ENCODE measurements at regions not wholly inside any gene's neighbourhood (a gene's known extent, or its start where the extent isn't known, plus 50 kb on each side); places are given as distances from the start of the nearest gene placed in this dataset.

- peaks cover 10 to 15% of the 10 kb centered on the region in 2 donors for H3K4me1 ChIP-seq (ENCODE audit: control insufficient read depth in 1 of 2, insufficient read depth in 2 of 2, low read length in 2 of 2)
- H3K9me3 ChIP-seq (replicated peaks in 1 of 2; ENCODE audit: control insufficient read depth in 1 of 2, insufficient read depth in 1 of 2, low read length in 2 of 2) = peaks cover 0 to 5% of the 10 kb centered on the region in 2 donors
- TF ChIP-seq CTCF (IDR thresholded peaks at IDR 0.05) = no peak
- intact Hi-C loops (cut with micrococcal nuclease) = no loop called here
- Mint-ChIP-seq H3K27ac (peak overlapping the region in 2 of 7 donors; percentile 66 to 78), H3K4me1 (peaks cover 25% of the 10 kb centered on the region), H3K4me3 (peak overlapping the region in 1 of 2 donors; percentile 48), H3K9me3 (peaks cover 0 to 10% (median 8%) of the 10 kb centered on the region in 7 donors), H3K27me3 (ENCODE audit: low read depth in 3 of 3) (peaks cover 11 to 24% (median 14%) of the 10 kb centered on the region in 3 donors), H3K36me3 (peaks cover 0 to 7% of the 10 kb centered on the region in 2 donors)
- no peak overlapping the region for H2AFZ ChIP-seq (ENCODE audit: insufficient read depth, low read depth, low read length, poor library complexity, severe bottlenecking)
- no peak overlapping the region for H3K9ac ChIP-seq (ENCODE audit: insufficient read depth, low read length, poor library complexity, severe bottlenecking)
- no CpG with 5 or more reads among the region's 4 CpGs for WGBS (ENCODE audit: insufficient coverage)
- DNase-seq = no peak
- no peak overlapping the region for H3K4me2 ChIP-seq (replicated peaks; ENCODE audit: extremely low read depth, low read length, poor library complexity, severe bottlenecking)
- peaks cover 0 to 5% of the 10 kb centered on the region in 2 donors for H3K27me3 ChIP-seq (ENCODE audit: control insufficient read depth in 2 of 2, insufficient read depth in 2 of 2, low read length in 2 of 2)
- H4K20me1 ChIP-seq (ENCODE audit: insufficient read depth, low read length) = no peaks in the 10 kb centered on the region
- H3K79me2 ChIP-seq (ENCODE audit: insufficient read depth, low read length) = no peaks in the 10 kb centered on the region
- H3K36me3 ChIP-seq (replicated peaks in 1 of 2; ENCODE audit: control insufficient read depth in 1 of 2, insufficient read depth in 2 of 2, low read length in 2 of 2) = no peaks in the 10 kb centered on the region
- no peak overlapping the region for H3K4me3 ChIP-seq (replicated peaks in 1 of 3; ENCODE audit: low read depth in 2 of 3, low read length in 3 of 3)
- no peak overlapping the region for H3K27ac ChIP-seq (ENCODE audit: low read depth in 1 of 2, low read length in 2 of 2)
Observed at GRCh38 chr11:115700496-115700895, 196.3 kb upstream of the CADM1 start.

- peaks cover 0 to 5% of the 10 kb centered on the region in 2 donors for H3K27me3 ChIP-seq (ENCODE audit: control insufficient read depth in 2 of 2, insufficient read depth in 2 of 2, low read length in 2 of 2)
- no peak overlapping the region for H3K27ac Mint-ChIP-seq
- H3K4me2 ChIP-seq (replicated peaks; ENCODE audit: extremely low read depth, low read length, poor library complexity, severe bottlenecking) = no peak overlapping the region
- H3K4me3 ChIP-seq (replicated peaks in 1 of 3; ENCODE audit: low read depth in 2 of 3, low read length in 3 of 3) = no peak overlapping the region
- H3K9ac ChIP-seq (ENCODE audit: insufficient read depth, low read length, poor library complexity, severe bottlenecking) = no peak overlapping the region
- intact Hi-C loops (cut with micrococcal nuclease) = no loop called here
- no peaks in the 10 kb centered on the region for H3K36me3 ChIP-seq (replicated peaks in 1 of 2; ENCODE audit: control insufficient read depth in 1 of 2, insufficient read depth in 2 of 2, low read length in 2 of 2)
- H3K27ac ChIP-seq (ENCODE audit: low read depth in 1 of 2, low read length in 2 of 2) = no peak overlapping the region
- peaks cover 2 to 8% of the 10 kb centered on the region in 2 donors for H3K4me1 ChIP-seq (ENCODE audit: control insufficient read depth in 1 of 2, insufficient read depth in 2 of 2, low read length in 2 of 2)
- H3K4me1 Mint-ChIP-seq = peaks cover 21% of the 10 kb centered on the region
- peaks cover 11 to 24% (median 14%) of the 10 kb centered on the region in 3 donors for H3K27me3 Mint-ChIP-seq (ENCODE audit: low read depth in 3 of 3)
- 50% methylated on average over 2 of the region's 3 CpGs for WGBS (ENCODE audit: insufficient coverage)
- TF ChIP-seq CTCF (IDR thresholded peaks at IDR 0.05) = no peak
- no peak for DNase-seq
- peaks cover 0 to 4% of the 10 kb centered on the region in 2 donors for H3K36me3 Mint-ChIP-seq
- H3K9me3 ChIP-seq (replicated peaks in 1 of 2; ENCODE audit: control insufficient read depth in 1 of 2, insufficient read depth in 1 of 2, low read length in 2 of 2) = peaks cover 0 to 5% of the 10 kb centered on the region in 2 donors
- H3K79me2 ChIP-seq (ENCODE audit: insufficient read depth, low read length) = no peaks in the 10 kb centered on the region
- H3K9me3 Mint-ChIP-seq = peaks cover 0 to 10% (median 8%) of the 10 kb centered on the region in 7 donors
- H4K20me1 ChIP-seq (ENCODE audit: insufficient read depth, low read length) = no peaks in the 10 kb centered on the region
- peak overlapping the region in 1 of 2 donors; percentile 31 for H3K4me3 Mint-ChIP-seq
- no peak overlapping the region for H2AFZ ChIP-seq (ENCODE audit: insufficient read depth, low read depth, low read length, poor library complexity, severe bottlenecking)
Observed at GRCh38 chr11:115699733-115700132, 195.5 kb upstream of the CADM1 start.

All from CD14-positive monocyte (primary cell).